Activated T-helper 9 cell treated with anti-CD3 and anti-CD28 coated beads, Interleukin-2, amount 50 U/mL, for 16 hours (primary cell): ENCODE measurements at regions not wholly inside any gene's neighbourhood (a gene's known extent, or its start where the extent isn't known, plus 50 kb on each side); places are given as distances from the start of the nearest gene placed in this dataset.
"Not testable (repeated sequence)": the region's sequence is repeated elsewhere in the genome, so short reads cannot be mapped to it uniquely, and the experiment has no call there.

Experiments
- DNase-seq: peaks from one replicate; pipeline ENCODE4 v3.0.0-alpha.2; 2020; ENCODE audit warnings: low read depth

DNA sequence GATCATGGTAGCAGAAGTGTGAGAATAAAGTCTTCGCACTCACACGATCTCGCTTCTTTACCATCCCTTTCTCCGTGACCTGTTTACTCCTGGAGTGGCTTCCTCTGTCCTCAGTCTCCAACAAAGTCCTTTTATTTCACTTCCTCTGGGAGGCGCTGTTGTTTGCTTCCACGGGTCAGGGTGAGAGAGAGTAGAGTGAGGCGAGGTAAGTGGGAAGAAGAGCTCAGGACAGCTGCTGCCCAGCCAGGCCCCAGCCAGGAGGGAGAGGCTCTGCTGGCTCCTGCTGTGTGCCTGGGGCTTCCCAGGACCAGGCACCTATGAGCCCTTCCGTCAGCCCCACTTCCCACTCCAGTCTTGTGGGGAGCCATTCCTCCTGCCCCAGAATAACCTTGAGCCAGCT is 242.1 kb downstream of the FGF9 start:
- DNase-seq, result no peak

DNA sequence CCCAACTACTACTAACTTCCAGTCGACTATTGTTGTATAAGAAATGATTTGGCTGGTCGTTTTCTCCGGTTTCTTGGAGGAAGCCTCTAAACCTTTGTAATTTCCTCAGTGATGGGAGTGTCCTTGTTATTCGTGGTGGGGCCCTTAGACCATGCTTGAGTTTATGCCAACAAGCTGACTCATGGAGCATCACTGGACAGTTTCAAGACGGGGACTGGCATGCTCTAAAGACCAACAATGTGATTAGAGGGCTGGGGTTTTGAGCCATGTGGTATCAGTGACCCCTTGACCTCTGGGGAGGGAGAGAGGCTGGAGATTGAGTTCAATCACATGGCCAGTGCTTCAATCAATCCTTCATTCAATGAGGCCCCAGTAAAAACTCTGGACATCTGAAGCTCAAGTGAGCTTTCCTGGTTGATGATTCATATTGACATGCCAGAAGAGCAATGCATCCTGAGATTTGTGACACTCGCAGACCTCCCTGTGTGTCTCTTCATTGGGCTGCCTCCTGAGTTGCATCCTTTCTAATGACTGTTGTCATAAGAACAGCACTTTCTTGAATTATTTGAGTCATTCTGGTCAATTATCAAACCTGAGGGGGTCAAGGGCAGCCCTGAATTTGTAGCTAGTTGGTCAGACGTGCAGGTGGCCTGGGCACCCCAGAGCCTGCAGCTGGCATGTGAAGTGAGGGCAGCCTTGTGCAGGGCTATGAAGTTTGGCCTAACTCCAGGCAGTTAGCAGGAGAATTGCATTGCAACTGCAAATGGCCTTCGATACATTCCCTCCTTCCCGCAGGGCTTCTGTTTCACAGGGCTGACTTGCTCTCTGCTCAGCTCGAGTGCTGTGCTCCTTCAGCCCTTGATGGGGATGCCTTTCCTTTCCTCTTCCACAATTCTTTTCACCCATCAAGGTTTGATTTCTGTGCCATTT is 246.5 kb downstream of the FGF9 start:
- no peak for DNase-seq

DNA sequence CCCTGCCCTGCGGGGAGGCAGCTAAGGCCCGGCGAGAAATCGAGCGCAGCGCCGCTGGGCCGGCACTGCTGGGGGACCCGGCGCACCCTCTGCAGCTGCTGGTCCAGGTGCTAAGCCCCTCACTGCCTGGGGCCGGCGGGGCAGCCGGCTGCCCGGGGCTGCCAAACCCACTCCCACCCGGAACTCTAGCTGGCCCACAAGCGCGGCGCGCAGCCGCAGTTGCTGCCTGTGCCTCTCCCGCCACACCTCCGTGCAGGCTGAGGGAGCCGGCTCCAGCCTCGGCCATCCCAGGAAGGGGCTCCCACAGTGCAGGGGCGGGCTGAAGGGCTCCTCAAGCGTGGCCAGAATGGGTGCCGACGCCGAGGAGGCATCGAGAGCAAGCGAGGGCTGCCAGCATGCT is 249.9 kb downstream of the FGF9 start:
- not testable (repeated sequence) for DNase-seq

DNA sequence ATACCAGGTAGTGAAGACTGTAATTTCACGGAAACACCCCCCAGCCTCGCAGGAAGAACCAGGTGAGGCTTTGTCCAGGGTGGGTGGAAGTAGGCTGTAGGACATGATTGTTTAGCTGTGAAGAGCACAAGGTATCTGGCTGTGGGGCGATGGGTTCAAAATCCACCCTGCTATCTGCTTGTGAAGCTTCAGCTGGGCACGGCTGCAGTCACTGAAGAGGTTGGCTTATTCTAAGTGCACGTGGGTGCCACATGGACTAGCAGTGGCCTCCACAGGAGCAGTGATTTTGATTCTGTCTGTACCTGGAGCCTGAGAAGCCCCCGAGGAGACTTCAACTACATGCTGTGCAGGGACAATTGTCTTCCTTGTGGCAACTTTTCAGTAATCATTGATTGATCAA is 254.1 kb downstream of the FGF9 start:
- no peak for DNase-seq

DNA sequence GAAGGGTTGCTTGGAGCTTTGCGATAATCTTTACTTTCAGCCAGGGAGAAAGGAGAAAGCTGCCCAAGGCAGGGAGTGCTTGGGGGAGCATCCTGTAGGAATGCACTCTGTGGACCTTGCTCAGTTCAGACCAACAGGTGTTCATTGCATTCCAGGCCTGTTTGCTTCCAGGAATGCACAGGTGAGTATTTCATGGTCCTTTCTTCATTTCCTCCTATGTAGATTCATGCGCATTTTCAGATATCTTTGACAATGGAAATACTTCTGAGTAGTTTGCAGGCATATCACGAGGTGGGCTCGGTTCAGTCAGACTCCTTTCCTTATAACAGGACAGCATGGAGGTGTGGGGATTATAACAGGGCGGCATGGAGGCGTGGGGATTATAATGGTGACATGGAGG is 254.8 kb downstream of the FGF9 start:
- DNase-seq, result no peak

DNA sequence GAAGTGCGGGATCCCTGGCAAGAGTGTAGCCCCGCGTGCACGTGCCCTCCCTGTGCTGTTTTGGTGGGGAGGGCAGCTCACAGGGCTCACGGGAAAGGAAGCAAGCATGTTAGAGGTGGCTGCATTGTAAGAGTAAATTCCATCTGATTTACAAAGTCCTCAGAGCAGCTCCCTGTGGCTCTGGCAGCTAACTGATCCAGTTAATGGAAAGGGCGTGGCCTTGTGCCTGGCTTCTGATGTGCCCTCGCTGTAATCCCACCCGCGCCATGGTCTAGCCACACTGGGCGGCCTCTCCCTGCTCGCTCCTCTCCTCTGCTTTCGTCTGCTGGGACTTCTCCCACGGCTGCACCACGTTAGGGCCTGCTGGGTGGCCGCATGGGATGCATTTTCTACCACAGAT is 258.5 kb downstream of the FGF9 start:
- no peak for DNase-seq

DNA sequence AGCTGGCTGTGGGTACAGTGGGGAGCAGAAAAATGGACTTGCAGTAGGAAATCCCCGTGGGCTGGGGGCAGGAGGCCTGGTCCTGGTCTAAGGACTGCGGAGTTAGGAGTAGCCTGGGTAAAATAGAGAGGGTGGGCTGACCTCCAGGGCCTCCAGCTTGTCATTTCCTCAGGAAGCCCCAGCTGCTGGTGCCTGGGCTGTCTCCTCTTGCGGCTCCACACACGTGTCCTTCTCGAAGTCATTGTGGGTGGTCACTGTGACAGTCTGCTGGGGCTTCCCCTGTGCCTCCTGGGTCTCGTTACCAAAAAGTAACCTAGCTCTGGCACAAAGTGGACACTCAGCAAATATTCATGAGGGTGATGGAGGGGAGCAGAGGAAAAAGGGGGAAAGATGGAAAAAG is 259.7 kb downstream of the FGF9 start:
- no peak for DNase-seq

DNA sequence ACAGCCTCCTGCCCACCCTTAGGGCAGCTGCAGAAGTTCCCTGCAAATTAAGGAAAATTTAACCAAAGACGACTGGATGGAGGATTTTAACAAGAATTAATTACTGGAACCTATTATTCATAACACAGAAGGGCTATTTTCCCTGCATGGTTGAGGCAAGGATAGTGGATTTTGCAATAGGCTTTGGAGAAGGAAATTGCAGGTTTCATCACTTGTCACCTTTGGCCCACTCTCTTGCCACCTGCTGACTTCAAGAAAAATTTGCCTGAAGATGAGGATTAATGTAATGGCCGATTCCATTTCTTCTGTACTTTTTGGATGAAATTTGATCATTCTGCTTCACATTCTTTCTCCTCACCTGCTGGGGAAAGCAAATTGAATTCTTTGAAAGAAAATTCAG is 261.7 kb downstream of the FGF9 start:
- DNase-seq, result no peak

DNA sequence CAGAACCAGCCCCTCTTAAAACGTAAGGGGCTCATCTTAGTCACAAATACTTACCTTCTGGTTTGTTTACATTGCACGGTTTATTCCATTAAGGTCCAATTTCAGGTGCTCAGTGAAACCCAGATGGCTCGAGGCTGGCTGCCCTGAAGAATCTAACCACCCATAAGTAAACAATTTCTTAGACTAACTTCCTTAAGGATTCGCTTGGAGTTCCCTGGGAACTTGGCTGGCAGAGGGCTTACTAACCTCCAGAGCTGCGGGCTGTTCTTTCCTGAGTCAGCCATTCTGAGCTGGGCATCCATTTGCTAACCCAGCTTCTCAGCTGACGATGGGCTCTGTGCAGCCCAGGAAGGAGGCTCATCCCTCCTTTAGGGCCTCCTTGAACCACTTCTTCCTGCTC is 262.1 kb downstream of the FGF9 start:
- no peak for DNase-seq

DNA sequence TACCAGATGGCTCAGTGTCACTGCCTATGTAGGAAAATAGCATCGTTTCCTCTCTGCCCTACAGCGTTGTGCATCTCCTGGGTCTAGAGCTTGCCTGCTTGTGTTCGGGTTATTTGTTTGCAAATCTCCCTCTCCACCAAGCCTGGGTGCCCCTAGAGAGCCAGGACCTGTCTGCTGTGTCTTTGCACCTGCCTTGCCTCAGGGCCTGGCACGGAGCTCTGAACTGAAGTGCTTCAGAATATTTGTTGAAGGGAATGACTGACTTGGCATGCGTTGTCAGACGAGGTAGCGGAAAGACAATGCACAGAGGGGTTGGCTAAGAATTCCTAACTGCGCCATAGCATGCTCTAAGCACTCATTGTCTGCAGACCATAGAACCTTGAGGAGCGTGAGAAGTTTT is 263.4 kb downstream of the FGF9 start:
- no peak for DNase-seq

DNA sequence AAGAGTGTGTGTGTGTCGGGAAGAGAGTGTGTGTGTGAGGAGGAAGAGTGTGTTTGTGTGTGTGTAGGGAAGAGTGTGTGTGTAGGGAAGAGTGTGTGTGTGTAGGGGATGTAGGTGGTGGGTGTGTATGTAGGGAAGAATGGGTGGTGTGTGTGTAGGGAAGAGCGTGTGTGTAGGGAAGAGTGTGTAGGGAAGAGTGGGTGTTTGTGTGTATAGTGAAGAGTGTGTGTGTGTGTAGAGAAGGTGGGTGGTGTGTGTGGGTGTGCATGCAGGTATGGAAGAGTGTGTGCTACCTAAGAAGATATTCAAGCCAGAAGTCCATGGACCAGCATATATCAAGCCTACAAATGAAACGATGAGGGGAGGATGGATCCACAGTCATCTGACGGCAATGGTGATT is 265.8 kb downstream of the FGF9 start:
- no peak for DNase-seq

DNA sequence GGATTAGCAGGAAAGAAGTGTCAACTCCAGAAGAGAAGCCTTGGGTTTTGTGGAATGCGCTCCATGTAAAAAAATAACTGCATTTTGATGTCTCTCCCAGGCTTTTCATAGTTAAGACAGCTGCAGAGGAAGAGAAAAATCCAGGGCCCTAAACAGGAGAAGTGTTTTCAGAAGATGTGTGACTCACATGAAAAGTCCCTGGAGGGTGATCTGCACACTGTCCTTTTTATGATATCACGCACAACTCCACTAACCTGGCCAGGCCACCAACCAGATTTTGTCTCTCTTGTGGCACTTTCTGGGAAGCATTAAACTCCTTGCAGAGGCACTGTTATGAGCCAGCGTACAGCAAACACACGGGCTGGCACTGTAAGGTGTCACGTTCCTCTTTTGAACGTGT is 267.3 kb downstream of the FGF9 start:
- DNase-seq, result no peak

DNA sequence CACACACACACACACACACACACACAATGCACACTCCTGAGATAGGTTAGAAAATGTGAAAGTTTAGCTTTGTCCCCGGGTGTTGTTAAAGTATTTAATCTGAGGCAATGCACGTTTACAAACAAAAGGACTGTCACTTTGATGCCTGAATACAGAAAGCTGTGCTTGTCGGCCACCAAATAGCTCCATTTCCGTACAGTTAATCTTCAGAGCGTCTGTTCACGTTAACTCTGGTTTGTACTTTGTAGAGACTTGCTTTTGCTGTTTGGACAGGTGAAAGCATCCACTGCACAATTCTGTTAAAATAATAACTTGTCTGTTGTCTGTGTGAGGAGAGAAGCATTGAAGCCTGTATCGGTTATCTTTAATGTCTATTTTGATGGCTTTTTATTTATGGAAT is 267.8 kb downstream of the FGF9 start:
- DNase-seq, result no peak

DNA sequence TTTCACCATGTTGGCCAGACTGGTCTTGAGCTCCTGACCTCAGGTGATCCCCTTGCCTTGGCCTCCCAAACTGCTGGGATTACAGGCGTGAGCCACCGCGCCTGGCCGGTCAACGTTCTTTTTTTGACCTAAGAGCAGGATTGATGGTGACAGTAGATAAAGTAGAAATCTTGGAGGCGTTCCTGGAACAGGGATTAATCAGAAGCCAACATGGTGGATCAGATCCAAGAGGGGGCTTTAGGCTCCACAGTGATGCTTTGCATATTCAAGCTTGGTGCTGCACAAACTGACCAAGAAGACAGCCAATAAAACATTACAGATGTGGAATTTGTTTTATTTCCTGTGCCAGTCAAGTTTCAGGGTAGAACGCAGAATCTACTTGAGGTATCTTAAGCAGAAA is 271.2 kb downstream of the FGF9 start:
- no peak for DNase-seq

DNA sequence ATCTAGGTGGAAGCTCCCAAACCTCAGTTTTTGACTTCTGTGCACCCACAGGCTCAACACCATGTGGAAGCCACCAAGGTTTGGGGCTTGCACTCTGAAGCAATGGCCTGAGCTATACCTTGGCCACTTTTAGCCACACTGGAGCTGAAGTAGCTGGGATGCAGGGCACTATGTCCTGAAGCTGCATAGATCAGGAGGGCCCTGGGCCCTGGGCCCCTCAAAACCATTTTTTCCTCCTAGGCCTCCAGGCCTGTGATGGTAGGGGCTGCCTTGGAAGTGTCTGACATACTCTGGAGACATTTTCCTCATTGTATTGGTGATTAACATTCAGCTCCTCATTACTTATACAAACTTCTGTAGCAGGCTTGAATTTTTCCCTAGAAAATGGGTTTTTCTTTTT is 273.7 kb downstream of the FGF9 start:
- DNase-seq, result no peak

DNA sequence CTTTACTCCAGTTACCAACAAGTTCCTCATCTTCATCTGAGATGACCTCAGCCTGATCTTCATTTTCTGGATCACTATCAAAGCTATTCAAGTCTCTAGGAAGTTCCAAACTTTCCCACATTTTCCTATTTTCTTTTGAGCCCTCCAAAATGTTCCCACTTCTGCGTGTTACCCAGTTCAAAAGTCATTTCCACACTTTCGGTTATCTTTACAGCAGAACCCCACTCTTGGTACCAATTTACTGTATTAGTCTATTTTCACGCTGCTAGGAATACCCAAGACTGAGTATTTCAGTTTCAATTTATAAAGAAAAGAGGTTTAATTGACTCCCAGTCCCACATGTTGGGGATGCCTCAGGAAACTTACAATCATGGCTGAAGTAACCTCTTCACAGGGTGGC is 274.3 kb downstream of the FGF9 start:
- DNase-seq, result no peak

DNA sequence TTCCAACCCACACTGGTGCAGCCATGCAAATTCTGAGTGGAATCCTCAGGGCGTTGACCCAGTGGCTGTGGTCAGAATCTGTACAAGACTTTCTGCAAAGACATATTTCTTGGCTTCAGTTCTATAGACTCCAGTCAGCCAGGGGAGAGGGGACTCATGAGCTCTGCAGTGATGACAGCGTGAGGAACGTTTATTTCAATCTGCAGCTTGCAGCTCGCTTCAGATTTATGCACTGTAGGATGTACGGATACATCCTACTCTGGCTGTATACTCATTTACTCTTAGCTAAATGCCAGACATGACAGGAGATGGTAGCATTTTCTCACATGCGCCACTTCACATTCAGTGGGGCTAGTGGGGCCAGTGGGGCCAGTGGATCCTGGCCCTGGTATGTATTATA is 276.1 kb downstream of the FGF9 start:
- DNase-seq, result no peak

DNA sequence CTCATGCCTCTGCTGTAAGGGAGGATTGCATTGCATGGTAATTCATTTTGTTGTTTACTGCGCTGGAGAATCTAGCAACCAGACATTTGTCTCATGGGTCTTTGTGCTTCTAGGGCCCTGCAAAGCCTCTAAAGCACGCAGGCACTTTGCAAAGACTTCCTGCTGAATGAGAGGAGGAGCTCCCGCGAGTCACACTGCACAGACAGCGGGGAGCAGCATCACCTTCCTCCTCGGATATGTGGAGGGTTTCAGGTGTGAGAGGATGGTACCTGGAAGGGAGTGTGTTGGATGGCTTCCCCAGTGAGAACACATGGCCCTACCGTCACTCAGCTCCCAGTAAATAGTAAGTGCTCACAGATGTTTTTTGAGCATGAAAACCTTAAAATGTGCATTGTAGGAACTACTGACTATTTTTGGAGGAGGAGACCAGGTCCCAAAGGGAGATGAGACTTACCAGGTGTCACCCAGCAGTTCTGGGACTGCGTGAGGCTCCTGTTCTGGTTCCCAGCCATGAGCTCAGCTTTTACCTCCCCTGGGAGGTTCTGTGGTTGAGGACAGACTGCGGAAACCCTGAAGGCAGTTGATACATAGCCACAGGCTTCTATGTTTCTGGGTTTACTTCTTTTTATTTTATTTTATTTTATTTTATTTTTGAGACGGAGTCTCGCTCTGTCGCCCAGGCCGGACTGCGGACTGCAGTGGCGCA is 278.0 kb downstream of the FGF9 start:
- no peak for DNase-seq

DNA sequence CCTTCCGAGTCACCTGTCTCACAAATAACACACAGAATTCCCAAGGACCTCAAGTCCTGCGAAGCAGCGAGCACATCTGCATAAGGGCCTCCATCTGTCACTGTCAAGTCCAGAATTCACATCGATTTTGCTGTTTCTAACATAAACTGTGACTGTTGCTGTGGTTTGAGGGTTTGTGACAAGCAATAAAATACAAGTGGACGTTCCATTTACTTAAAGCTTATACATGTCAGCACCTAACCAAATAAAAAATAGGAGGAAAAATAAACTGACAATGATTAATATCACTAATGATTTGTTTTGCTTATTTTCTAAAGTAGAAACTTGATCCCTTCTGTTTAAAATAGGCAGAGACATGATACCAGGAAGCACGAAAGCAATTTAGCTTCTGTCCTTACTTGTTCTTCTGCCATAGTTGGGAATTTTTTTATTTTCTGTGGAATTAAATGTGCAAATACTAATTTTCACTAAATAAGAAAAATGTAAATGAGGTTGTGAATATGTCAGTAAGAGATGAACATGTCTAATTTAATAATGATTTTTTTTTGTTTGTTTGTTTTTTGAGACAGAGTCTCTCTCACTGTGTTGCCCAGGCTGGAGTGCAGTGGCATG is 279.1 kb downstream of the FGF9 start:
- no peak for DNase-seq

DNA sequence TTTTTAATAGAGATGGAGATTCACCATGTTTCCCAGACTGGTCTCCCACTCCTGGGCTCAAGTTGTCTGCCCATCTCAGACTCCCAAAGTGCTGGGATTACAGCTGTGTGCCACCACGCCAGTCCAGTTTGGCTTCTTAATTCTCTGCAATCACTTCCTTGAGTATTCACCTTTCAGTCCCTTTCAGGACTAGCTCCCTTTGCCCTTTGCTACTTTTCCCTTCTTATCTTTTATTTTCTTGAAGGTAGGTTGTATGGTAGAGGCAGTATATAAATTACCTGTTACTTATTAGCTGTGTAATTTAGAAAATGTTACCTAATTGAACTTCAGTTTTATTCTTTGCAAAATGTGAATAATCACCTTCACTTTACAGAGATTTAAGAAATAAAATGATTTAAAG is 285.8 kb downstream of the FGF9 start:
- DNase-seq, result no peak

DNA sequence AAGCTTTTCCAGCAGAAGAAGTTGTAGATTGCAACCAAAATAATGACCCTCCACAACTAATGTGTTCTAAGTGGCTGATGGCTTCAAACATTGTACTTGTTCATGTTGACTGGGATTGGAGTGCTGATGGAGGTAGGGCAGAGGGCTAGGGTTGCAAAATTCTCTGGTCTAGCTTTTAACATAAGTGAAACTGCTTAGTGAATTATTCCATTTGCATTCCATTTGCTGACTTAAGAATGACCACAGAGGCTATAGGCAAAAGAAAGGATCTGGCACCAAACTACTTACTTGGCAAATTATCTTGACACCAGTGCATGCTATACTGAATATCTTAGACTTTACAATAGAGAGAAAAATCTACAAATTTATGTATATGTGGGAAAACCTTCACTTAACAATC is 287.0 kb downstream of the FGF9 start:
- no peak for DNase-seq

DNA sequence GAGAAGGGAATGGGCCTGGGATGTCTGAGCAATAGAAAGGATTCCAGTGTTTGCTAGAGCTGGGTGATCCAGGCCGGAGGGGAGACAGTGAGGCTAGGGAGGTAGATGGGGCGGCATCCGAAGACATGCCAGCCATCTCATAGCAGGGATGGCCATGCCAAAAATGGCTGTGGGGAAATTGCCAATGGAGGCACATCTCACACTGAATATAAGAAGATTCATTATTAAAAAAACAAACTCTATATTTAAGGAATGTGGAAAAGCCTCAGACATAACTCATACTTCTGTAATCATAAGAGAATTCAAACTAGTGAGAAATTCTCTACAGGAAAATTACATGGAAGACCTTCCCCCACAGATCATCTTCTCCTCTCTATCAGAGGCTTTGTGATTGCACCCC is 289.2 kb downstream of the FGF9 start:
- DNase-seq, result no peak

DNA sequence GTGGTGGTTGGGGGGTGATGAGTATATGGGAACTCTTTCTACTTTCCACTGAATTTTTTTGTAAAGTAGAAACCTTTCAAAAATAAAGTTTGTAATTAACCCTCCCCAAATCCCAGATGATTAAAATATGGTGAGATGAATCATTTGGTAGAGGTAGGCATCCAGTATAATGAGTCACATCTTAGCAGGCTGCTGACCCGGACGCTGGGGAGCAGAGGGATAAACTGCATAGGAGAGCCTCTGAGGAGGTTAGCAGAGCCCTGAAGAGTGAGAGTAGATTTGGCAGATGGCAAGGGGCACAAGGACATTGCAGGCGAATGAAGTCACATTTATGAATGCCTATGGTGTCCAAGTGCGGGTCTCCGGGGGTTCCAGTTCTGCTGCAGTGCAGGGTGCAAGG is 293.8 kb downstream of the FGF9 start:
- DNase-seq, result no peak
